Mesodermal cell (in vitro differentiated cells): ENCODE measurements at regions not wholly inside any gene's neighbourhood (a gene's known extent, or its start where the extent isn't known, plus 50 kb on each side); places are given as distances from the start of the nearest gene placed in this dataset.

ENCODE experiments used
- H3K27ac ChIP-seq: 2 replicates; pipeline ENCODE4 v1.7.0; 2013; ENCODE audit warnings: mild to moderate bottlenecking, low read depth, low read length, moderate library complexity; ENCODE audit not compliant: severe bottlenecking
- H3K36me3 ChIP-seq: 2 replicates; pipeline ENCODE4 v1.7.1; 2013; ENCODE audit warnings: mild to moderate bottlenecking, low read length, moderate library complexity; ENCODE audit not compliant: control insufficient read depth, insufficient read depth
- H3K4me1 ChIP-seq: one replicate; pipeline ENCODE4 v1.7.1; 2013; ENCODE audit warnings: mild to moderate bottlenecking, low read length; ENCODE audit not compliant: insufficient read depth, control insufficient read depth, poor library complexity, severe bottlenecking
- H3K4me3 ChIP-seq: 2 replicates; pipeline ENCODE4 v1.7.0; 2013; ENCODE audit warnings: low read length, control low read depth, mild to moderate bottlenecking; ENCODE audit not compliant: insufficient read depth, poor library complexity, severe bottlenecking; ENCODE audit errors: extremely low read depth
- H3K9me3 ChIP-seq: 2 replicates; pipeline ENCODE4 v1.7.1; 2013; ENCODE audit warnings: mild to moderate bottlenecking, low read length, moderate library complexity; ENCODE audit not compliant: control insufficient read depth
- WGBS, 2 experiments: methylation state at CpG; one replicate each; pipeline ENCODE4 v1.1.5; 2013; ENCODE audit warnings: missing lambda C conversion rate in 2 of 2; ENCODE audit not compliant: insufficient coverage in 2 of 2; 5-methylcytosine and 5-hydroxymethylcytosine counted together

- H3K9me3 ChIP-seq, result no peaks in the 10 kb centered on the region
- no peak overlapping the region for H3K4me3 ChIP-seq
- H3K4me1 ChIP-seq, result no peaks in the 10 kb centered on the region
- no peak overlapping the region for H3K27ac ChIP-seq
- 100% methylated on average over 1 of the region's 1 CpG; no CpG with 5 or more reads in 1 of the 2 experiments for WGBS, 2 experiments
- H3K36me3 ChIP-seq, result no peaks in the 10 kb centered on the region
Measured at GRCh38 chr11:95389427-95389826, 158.4 kb upstream of the SESN3 start.

GRCh38 chr11:95388086-95388485, 157.1 kb upstream of the SESN3 start:
- H3K36me3 ChIP-seq, result no peaks in the 10 kb centered on the region
- no peak overlapping the region for H3K27ac ChIP-seq
- H3K4me3 ChIP-seq, result no peak overlapping the region
- H3K4me1 ChIP-seq, result no peaks in the 10 kb centered on the region
- 86 to 88% methylated on average over 3 of the region's 6 CpGs for WGBS, 2 experiments
- no peaks in the 10 kb centered on the region for H3K9me3 ChIP-seq

GRCh38 chr11:95387325-95387724, 156.3 kb upstream of the SESN3 start:
- Histone ChIP-seq H3K4me3 (no peak overlapping the region), H3K27ac (no peak overlapping the region), H3K4me1 (no peaks in the 10 kb centered on the region), H3K36me3 (no peaks in the 10 kb centered on the region), H3K9me3 (no peaks in the 10 kb centered on the region)
- no CpG with 5 or more reads among the region's 1 CpG for WGBS, 2 experiments

DNA sequence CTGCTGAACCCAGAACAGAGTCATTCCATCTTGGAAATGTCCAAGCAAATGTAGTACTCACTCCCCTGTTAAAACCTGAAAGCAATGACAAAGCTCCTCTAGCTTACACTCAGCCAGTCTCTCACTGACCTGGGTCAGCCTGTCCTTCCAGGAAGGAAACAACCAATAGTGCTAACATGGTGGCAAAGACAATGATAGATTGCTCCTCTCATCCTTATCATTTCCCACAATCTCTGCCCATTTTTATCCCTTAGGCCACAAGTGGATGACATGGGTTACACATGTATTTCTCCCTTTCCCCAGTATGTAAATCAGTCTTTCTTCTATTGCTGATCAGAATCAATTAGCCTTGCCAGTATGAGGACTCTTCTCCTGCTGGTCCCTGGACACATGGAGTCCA, 154.6 kb upstream of the SESN3 start:
- Histone ChIP-seq H3K4me3 (no peak overlapping the region), H3K4me1 (no peaks in the 10 kb centered on the region), H3K9me3 (no peaks in the 10 kb centered on the region), H3K36me3 (no peaks in the 10 kb centered on the region), H3K27ac (no peak overlapping the region)

- H3K4me3 ChIP-seq, result no peak overlapping the region
- H3K36me3 ChIP-seq, result no peaks in the 10 kb centered on the region
- no peak overlapping the region for H3K27ac ChIP-seq
- no peaks in the 10 kb centered on the region for H3K9me3 ChIP-seq
- H3K4me1 ChIP-seq, result no peaks in the 10 kb centered on the region
Measured at GRCh38 chr11:95379479-95379878, 148.5 kb upstream of the SESN3 start.

DNA sequence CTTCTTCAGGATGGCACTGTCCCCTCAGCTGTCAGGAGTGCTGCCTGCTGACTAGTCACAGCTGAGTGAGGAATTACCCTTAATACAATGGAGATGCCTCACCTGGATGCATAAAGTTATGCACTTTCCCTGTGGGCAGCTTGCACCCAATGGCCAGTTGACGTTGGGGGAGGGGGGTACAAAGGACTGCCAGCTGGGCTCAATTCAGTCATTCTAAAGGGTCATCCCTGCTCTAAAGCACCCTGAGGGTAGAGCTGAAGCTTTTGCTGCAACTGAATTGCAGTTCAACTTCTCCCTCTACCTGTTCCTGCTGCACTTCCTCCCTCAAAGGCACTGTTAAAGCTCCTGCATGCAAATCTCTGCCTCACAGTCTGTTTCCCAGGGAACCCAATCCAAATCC, 147.8 kb upstream of the SESN3 start:
- no peaks in the 10 kb centered on the region for H3K4me1 ChIP-seq
- H3K9me3 ChIP-seq, result no peaks in the 10 kb centered on the region
- H3K27ac ChIP-seq, result no peak overlapping the region
- no peaks in the 10 kb centered on the region for H3K36me3 ChIP-seq
- no peak overlapping the region for H3K4me3 ChIP-seq
- WGBS, 2 experiments, result 67 to 88% methylated on average over 1 of the region's 1 CpG

GRCh38 chr11:95378111-95378510, 147.1 kb upstream of the SESN3 start:
- no peaks in the 10 kb centered on the region for H3K36me3 ChIP-seq
- no peaks in the 10 kb centered on the region for H3K9me3 ChIP-seq
- WGBS, 2 experiments, result 48% methylated on average over 2 of the region's 2 CpGs; no CpG with 5 or more reads in 1 of the 2 experiments
- H3K4me3 ChIP-seq, result no peak overlapping the region
- no peak overlapping the region for H3K27ac ChIP-seq
- no peaks in the 10 kb centered on the region for H3K4me1 ChIP-seq

- Histone ChIP-seq H3K4me3 (no peak overlapping the region), H3K9me3 (no peaks in the 10 kb centered on the region), H3K27ac (no peak overlapping the region), H3K4me1 (no peaks in the 10 kb centered on the region), H3K36me3 (no peaks in the 10 kb centered on the region)
- WGBS, 2 experiments, result 85 to 100% methylated on average over 1 to 2 of the region's 3 CpGs
Measured at GRCh38 chr11:95375886-95376285, 144.9 kb upstream of the SESN3 start.

DNA sequence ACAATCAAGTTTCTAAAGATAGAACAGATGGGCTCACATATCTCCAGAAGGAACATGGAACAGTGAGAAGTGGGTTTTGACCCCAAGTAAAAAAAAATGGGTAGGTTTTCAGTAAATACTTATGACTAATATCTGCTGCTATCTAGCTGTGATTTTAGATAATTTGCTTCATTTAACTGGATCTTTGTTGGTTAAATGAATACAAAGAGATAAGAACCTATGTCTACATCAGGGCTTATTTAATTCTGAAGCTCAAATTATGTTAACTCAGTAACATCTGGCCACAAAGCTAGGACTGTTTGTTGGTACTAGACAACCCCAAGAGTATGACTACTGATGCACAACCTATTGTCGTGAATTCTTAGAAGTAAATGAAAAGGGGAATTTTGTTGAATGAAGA, 144.4 kb upstream of the SESN3 start:
- Histone ChIP-seq H3K4me3 (no peak overlapping the region), H3K4me1 (no peaks in the 10 kb centered on the region), H3K27ac (no peak overlapping the region), H3K9me3 (no peaks in the 10 kb centered on the region), H3K36me3 (no peaks in the 10 kb centered on the region)
- no CpG with 5 or more reads among the region's 1 CpG for WGBS, 2 experiments

DNA sequence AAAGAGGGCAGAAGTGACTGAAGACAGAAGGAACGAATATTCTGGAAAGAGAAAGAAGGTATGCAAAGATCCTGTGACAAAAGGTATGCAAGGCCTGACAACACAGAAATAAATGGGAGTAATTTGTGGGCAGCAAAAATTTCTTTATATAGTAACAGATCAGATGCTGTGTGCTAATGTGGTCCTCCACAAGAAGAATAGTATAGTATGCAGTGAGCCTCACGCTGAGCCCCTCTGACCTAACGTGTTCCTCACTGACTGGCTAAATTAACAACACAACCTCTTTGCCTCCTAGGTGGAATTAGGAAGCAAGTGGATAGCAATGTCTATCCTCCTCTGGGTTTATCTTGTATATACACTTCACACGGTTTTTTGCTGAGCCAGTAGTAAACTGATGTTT, 143.1 kb upstream of the SESN3 start:
- no peak overlapping the region for H3K4me3 ChIP-seq
- 89 to 100% methylated on average over 1 to 2 of the region's 4 CpGs for WGBS, 2 experiments
- H3K9me3 ChIP-seq, result no peaks in the 10 kb centered on the region
- H3K27ac ChIP-seq, result no peak overlapping the region
- no peaks in the 10 kb centered on the region for H3K36me3 ChIP-seq
- H3K4me1 ChIP-seq, result no peaks in the 10 kb centered on the region

DNA sequence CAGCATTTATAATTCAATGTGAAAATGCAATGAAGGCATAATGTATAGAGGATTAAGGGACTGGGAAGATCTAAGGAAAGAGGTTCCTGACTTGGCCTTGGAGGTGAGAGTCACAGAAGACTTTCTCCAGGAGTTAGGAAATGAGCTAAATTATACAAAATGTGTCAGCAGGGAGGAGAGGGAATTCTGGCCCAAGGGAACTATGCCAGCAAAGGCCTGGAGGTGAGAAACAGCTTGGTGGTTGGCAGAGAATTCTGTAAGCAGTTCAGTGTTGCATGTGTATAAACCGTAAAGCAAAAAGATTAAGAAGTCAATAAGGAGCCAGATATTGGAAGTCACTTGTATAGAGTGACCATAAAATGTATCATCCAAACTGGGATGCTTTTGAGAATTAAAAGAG, 142.2 kb upstream of the SESN3 start:
- Histone ChIP-seq H3K36me3 (no peaks in the 10 kb centered on the region), H3K4me1 (no peaks in the 10 kb centered on the region), H3K9me3 (no peaks in the 10 kb centered on the region), H3K27ac (no peak overlapping the region), H3K4me3 (no peak overlapping the region)
- WGBS, 2 experiments, result no CpG with 5 or more reads among the region's 1 CpG
